GM12865 (cell line): ENCODE measurements at regions not wholly inside any gene's neighbourhood (a gene's known extent, or its start where the extent isn't known, plus 50 kb on each side); places are given as distances from the start of the nearest gene placed in this dataset.

Experiments
- DNase-seq: peaks from one replicate; pipeline ENCODE4 v3.0.0; 2010; ENCODE audit warnings: low read depth
- H3K4me3 ChIP-seq: 2 replicates; pipeline ENCODE4 v1.5.1; 2011; ENCODE audit warnings: mild to moderate bottlenecking, low read depth, low read length, control low read depth
- TF ChIP-seq, protein P1 (sequence below): IDR thresholded peaks from 2 replicates; pipeline ENCODE4 v1.5.1; 2011; ENCODE audit warnings: low read length, control low read depth, low read depth, inconsistent platforms; ENCODE audit not compliant: insufficient read depth; ENCODE audit errors: missing control alignments

DNA sequence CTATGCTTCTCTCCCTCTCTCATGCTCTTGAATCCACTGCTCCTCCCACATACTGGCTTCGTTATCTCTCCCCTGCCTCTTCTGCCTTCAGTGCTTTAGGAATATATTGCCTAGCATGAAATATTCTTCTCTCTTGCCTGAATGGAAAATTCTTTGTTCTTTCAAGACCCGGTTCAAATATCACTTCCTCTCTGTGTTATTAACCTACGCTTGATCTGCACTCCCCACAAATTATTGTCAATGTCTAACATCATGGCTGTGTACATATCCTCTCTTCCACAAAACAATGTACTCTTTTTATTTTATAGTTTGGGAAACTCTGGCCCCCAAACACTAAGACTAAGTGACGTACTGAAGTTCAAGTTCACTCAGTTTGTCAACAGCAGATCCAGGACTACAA is 211.0 kb downstream of the SEC61B start:
- no peak for DNase-seq
- H3K4me3 ChIP-seq, result no peak overlapping the region
- TF ChIP-seq, protein P1, sequence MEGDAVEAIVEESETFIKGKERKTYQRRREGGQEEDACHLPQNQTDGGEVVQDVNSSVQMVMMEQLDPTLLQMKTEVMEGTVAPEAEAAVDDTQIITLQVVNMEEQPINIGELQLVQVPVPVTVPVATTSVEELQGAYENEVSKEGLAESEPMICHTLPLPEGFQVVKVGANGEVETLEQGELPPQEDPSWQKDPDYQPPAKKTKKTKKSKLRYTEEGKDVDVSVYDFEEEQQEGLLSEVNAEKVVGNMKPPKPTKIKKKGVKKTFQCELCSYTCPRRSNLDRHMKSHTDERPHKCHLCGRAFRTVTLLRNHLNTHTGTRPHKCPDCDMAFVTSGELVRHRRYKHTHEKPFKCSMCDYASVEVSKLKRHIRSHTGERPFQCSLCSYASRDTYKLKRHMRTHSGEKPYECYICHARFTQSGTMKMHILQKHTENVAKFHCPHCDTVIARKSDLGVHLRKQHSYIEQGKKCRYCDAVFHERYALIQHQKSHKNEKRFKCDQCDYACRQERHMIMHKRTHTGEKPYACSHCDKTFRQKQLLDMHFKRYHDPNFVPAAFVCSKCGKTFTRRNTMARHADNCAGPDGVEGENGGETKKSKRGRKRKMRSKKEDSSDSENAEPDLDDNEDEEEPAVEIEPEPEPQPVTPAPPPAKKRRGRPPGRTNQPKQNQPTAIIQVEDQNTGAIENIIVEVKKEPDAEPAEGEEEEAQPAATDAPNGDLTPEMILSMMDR, result no peak

DNA sequence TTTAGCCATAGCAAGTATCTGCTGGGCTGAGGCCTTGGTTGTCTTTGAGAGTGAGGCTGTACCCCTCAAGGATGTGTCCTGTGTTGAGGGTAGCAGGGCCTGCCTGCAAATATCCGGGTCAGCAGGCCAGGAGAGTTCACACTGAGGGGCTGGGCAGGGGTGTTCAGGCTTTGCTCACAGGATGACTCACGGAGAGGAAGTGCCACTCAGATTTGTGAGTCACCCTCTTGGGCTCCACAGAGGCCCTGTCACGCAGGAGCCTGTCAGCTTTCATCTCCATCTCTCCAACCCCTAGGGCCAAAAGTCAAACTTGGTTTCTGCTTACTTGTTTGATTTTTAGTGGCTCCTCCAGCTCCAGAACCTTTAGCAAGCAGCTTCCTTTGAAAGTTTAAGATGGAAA is 211.5 kb downstream of the SEC61B start:
- TF ChIP-seq, protein P1, result no peak
- H3K4me3 ChIP-seq, result no peak overlapping the region

DNA sequence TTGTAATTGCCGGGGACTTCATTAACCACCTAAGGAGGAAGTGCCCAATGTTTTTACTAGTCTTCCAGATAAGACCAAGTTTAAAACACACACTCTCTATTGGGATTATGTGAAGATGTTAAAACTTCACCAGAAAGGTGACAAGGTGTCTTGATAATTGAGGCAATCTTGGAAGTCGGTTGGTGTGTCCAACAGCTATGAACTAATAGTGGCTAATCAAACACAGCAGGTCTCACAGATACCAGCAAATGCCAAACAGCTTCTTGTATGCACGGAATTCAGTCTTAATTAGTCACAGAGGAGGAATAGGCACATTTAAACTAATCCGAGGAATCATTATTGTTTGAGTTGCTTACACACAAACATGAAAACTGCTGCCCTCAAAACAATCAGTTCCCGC is 214.5 kb downstream of the SEC61B start:
- DNase-seq, result no peak
- TF ChIP-seq, protein P1, result no peak
- H3K4me3 ChIP-seq, result no peak overlapping the region

More for the DNA sequence above, 211.5 kb downstream of the SEC61B start:
- DNase-seq, result peak; percentile 90

DNA sequence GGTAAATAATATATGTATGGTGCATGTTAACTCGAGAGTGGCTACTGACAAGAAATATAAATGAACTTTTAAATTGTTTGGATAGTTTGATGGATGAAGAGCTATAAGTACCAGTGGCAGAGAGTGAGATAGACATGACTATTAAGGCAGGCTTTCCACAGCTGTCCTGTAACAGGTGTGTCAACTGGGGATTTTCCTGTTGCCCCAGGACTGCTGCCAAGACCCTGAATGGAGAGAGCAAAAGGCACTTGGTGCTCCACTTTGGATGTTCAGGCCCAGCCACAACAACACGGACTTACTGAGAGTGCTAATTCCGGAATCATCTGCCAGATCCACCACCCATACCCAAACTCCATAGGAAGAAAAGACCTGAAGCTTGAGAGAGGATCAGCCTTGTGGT is 215.1 kb downstream of the SEC61B start:
- DNase-seq, result no peak
- no peak overlapping the region for H3K4me3 ChIP-seq
- TF ChIP-seq, protein P1, result no peak

DNA sequence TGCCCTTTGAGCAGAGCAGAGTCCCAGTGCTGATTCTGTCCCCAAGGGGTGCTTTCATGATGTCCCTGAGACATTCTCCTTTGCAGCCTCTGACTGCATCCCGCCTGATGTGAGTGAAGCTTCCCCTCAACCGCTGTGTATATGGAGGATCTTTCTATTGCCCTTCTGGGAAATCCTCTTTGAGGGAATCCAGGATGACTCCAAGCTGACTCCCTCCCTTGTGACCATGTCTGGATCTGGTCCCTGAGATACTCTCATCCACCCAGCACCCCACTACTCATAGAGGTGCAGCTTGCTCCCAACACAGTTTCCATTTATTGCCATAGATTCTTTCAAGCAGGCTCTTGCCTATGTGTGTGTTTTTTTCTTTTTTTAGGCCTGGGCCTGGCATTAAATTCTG is 216.5 kb downstream of the SEC61B start:
- TF ChIP-seq, protein P1, result no peak
- no peak overlapping the region for H3K4me3 ChIP-seq
- no peak for DNase-seq

DNA sequence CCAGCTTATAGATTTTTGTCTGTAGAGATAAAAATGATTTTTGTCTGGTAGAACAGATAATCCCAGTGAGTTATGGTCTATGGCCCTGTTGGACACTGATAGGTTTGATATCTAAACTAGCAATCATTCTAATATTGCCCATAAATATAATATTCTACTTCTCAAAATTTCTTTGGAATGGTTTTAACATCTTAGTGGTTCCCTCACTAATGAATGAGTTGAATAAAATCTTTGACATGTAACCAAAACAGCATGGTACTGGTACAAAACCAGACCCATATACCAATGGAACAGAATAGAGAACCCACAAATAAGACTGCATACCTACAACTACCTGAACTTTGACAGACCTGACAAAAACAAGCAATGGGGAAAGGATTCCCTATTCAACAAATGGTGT is 219.7 kb downstream of the SEC61B start:
- no peak for DNase-seq
- TF ChIP-seq, protein P1, result no peak
- no peak overlapping the region for H3K4me3 ChIP-seq

DNA sequence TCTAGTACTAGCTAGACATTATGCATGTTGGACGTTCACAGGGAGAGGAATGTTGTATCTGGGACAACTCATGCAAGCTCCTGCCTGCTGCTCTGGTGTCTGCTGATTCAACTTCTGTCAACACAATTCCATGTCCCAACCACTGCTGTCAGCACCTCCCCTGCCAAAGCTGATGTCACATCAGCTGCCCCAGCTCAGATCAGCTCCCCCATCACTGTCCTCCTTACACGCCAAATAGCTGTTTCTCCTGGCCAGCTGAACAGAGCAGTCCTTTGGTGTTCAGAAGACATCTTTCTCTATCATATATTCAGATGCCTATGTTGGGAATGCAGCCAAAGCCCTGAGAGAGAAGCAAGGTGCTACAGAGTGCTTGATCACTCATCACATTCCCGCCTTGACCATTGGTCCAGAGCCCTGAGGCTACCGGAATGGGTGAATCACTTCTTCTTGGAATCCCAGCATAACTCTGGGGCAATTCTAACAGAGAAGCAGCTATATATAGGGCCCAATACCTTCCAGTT is 223.3 kb downstream of the SEC61B start:
- TF ChIP-seq, protein P1, result no peak
- DNase-seq, result no peak
- H3K4me3 ChIP-seq, result no peak overlapping the region
